Esophagus muscularis mucosa (tissue), 3 donors: ENCODE measurements at regions not wholly inside any gene's neighbourhood (a gene's known extent, or its start where the extent isn't known, plus 50 kb on each side); places are given as distances from the start of the nearest gene placed in this dataset.
A peak's percentile ranks its signal among the peaks of the same experiment; 100 is the strongest.

Experiments used
- POLR2AphosphoS5 ChIP-seq, 2 donors: sonication (generic); formaldehyde crosslinking; IDR thresholded peaks; one replicate each; pipeline ENCODE4 v1.6.1; 2017; ENCODE audit warnings: antibody characterized with exemption in 2 of 2
- TF ChIP-seq, protein P1 (sequence below), 3 experiments: fragments of 200-600 bp in 2 of 3; fragments of 450-650 bp in 1 of 3; sonication (generic) in 2 of 3; IDR thresholded peaks; one replicate each; pipeline ENCODE4 v1.5.1; 2017 to 2019; ENCODE audit warnings: antibody characterized with exemption in 3 of 3, mild to moderate bottlenecking in 2 of 3, moderate library complexity in 1 of 3

DNA sequence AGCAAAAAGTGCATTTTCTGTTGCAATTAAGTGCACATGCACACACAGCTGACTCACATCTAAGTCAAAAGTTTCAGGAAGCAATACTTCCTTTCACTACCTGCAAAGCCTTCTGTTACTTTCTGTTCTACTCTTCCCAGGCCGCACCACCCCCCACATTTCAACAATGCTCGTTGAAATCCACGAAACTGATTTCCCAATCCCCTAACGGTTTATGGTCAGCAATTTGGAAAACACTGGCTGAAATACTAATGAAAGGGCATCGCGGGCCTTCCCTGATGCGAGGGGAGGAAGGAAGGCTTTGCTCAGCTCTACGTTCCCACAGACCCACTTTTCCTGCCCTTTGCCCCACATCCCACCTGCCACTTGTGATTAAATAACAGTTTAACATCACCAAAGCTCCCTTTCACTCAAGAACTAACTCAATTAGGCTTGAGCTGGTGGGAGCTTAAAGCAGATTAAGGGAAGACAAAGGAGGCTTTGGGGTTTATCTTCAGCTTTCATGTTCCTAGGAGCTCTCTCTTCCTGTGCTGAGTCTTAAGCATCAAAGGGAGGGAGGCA is 243.2 kb upstream of the RAB4A start:
- TF ChIP-seq, protein P1, sequence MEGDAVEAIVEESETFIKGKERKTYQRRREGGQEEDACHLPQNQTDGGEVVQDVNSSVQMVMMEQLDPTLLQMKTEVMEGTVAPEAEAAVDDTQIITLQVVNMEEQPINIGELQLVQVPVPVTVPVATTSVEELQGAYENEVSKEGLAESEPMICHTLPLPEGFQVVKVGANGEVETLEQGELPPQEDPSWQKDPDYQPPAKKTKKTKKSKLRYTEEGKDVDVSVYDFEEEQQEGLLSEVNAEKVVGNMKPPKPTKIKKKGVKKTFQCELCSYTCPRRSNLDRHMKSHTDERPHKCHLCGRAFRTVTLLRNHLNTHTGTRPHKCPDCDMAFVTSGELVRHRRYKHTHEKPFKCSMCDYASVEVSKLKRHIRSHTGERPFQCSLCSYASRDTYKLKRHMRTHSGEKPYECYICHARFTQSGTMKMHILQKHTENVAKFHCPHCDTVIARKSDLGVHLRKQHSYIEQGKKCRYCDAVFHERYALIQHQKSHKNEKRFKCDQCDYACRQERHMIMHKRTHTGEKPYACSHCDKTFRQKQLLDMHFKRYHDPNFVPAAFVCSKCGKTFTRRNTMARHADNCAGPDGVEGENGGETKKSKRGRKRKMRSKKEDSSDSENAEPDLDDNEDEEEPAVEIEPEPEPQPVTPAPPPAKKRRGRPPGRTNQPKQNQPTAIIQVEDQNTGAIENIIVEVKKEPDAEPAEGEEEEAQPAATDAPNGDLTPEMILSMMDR (IDR thresholded peaks at IDR 0.05): no peak
- TF ChIP-seq POLR2AphosphoS5 (IDR thresholded peaks at IDR 0.05): peak in 1 of 2 donors; percentile 10
